ENCODE measurements at regions not wholly inside any gene's neighbourhood (a gene's known extent, or its start where the extent isn't known, plus 50 kb on each side); places are given as distances from the start of the nearest gene placed in this dataset.

DNA sequence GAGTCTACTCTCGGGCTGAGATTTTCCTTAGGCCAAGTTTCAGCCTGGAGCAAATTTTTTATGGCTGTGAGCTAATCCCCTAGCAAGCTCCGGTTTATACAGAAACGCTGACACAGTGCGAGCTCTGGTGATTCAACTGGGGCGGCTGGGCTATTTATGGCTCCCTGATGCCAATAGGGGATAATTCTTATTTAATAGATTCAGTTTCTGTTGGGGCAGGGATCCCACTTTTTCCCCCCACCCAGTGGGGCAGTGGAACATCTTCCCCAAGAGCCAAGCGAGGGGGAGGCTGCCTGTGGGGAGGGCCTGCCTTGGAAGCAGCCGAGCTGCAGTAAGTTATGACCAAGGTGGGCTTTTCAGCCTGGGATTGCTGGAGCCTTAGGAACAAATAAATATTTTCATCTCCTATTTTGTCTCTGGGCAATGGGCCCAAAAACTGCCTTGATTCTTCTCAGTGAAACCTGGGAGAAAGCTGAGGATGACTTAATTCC is 129.1 kb downstream of the MACROH2A1 start:
- Histone ChIP-seq H3K9me3 (ENCODE audit: control insufficient read depth, insufficient read depth, low read length) (no peaks in the 10 kb centered on the region), H3K4me3 (ENCODE audit: low read depth, low read length) (0 out of 2 replicates have a peak overlapping the region, but pooled peaks have one; percentile 2), H3K27ac (ENCODE audit: low read depth, low read length) (peak overlapping the region; percentile 96), H3K27me3 (ENCODE audit: control insufficient read depth, insufficient read depth, low read length) (no peaks in the 10 kb centered on the region)
- peak; percentile 69 for DNase-seq (ENCODE audit: low read depth, low spot score)
- POLR2A ChIA-PET = interaction anchor here (1.0 to 1.5 kb wide), 4 partner anchors 23 to 131 kb away, joined by 3 to 7 read pairs (median 5); no protein-coding TSS in a partner anchor
- CTCF ChIA-PET = interaction anchor here (0.9 to 1.0 kb wide), 2 partner anchors 40 to 365 kb away, joined by 3 to 4 read pairs; partner anchors contain the start of gene PCBD2
- TF ChIP-seq, protein P1, sequence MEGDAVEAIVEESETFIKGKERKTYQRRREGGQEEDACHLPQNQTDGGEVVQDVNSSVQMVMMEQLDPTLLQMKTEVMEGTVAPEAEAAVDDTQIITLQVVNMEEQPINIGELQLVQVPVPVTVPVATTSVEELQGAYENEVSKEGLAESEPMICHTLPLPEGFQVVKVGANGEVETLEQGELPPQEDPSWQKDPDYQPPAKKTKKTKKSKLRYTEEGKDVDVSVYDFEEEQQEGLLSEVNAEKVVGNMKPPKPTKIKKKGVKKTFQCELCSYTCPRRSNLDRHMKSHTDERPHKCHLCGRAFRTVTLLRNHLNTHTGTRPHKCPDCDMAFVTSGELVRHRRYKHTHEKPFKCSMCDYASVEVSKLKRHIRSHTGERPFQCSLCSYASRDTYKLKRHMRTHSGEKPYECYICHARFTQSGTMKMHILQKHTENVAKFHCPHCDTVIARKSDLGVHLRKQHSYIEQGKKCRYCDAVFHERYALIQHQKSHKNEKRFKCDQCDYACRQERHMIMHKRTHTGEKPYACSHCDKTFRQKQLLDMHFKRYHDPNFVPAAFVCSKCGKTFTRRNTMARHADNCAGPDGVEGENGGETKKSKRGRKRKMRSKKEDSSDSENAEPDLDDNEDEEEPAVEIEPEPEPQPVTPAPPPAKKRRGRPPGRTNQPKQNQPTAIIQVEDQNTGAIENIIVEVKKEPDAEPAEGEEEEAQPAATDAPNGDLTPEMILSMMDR (IDR thresholded peaks at IDR 0.05; ENCODE audit: low read depth, low read length) = no peak

DNA sequence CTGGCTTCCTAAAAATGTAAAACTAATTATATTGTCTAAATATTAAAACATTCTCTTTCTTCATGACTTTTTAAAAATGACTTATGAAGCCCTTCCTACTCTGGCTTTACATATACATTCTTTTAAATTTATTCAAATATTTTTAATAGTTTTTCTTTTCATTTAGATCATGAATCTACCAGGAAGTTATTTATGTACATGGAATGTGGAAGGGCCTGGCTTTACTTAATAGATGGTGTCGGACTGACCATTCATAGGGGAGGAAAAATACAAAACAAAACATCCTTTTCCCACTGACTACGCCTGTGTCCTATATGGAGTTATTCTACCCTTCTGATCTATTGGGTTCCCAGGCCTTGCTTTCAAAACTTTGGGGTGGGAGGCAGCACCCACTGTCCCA is 129.8 kb downstream of the MACROH2A1 start:
- ChIA-PET POLR2A (interaction anchor here (1.0 to 1.5 kb wide), 4 partner anchors 22 to 130 kb away, joined by 3 to 7 read pairs (median 5); no protein-coding TSS in a partner anchor), CTCF (interaction anchor here (0.9 kb wide), 1 partner anchor 364 kb away, joined by 3 read pairs; the partner anchor contains the start of gene PCBD2)
- no peak overlapping the region for H3K4me3 ChIP-seq (ENCODE audit: low read depth, low read length)
- TF ChIP-seq, protein P1 (IDR thresholded peaks at IDR 0.05; ENCODE audit: low read depth, low read length) = no peak
- peak overlapping the region; percentile 96 for H3K27ac ChIP-seq (ENCODE audit: low read depth, low read length)
- H3K27me3 ChIP-seq (ENCODE audit: control insufficient read depth, insufficient read depth, low read length) = no peaks in the 10 kb centered on the region
- H3K9me3 ChIP-seq (ENCODE audit: control insufficient read depth, insufficient read depth, low read length) = no peaks in the 10 kb centered on the region
- DNase-seq (ENCODE audit: low read depth, low spot score) = no peak

DNA sequence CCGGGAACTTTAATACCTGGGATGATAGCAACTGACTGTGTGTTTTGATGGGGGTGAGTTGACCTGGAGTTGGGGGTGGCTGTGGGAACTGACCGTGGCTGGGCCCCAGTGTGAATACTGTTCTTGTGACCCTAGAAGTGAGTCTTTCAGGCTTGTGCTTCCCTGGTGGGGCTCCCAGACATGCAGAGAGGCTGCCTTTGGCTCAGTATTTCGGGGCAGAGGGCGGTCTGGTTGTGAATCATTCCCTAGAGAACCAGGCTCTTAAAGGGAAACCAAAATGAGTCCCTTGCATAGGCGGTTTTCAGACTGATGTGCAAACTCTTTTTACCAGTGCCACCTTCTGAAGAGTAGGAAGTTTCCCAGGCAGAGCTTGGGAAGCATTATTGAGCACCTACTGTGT is 132.1 kb downstream of the MACROH2A1 start:
- Histone ChIP-seq H3K4me3 (ENCODE audit: low read depth, low read length) (no peak overlapping the region), H3K27ac (ENCODE audit: low read depth, low read length) (peak overlapping the region; percentile 47), H3K9me3 (ENCODE audit: control insufficient read depth, insufficient read depth, low read length) (no peaks in the 10 kb centered on the region), H3K27me3 (ENCODE audit: control insufficient read depth, insufficient read depth, low read length) (no peaks in the 10 kb centered on the region)
- no peak for DNase-seq (ENCODE audit: low read depth, low spot score)
- TF ChIP-seq, protein P1 (IDR thresholded peaks at IDR 0.05; ENCODE audit: low read depth, low read length) = no peak
- CTCF ChIA-PET = no interaction called here
- POLR2A ChIA-PET = no interaction called here

DNA sequence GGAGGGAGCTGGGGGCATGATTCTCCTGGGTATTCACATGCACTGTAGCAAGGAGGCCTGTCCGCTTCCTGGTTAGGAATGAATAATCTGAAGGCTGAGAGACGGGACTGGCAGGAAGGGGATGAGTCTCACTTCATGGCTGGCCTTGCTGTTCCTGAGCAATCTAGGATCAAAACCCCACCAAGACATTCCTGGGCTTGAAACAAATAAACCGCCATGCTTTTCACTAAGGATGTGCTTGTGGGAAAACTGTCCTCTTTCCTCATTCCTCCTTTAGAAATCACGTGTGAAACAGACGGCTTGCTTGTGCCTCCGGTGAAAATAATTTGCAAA is 132.8 kb downstream of the MACROH2A1 start:
- Histone ChIP-seq H3K27me3 (ENCODE audit: control insufficient read depth, insufficient read depth, low read length) (no peaks in the 10 kb centered on the region), H3K27ac (ENCODE audit: low read depth, low read length) (peak overlapping the region; percentile 67), H3K4me3 (ENCODE audit: low read depth, low read length) (no peak overlapping the region), H3K9me3 (ENCODE audit: control insufficient read depth, insufficient read depth, low read length) (no peaks in the 10 kb centered on the region)
- ChIA-PET POLR2A (interaction anchor here (1.3 to 3.2 kb wide), 4 partner anchors 20 to 127 kb away, joined by 3 to 55 read pairs (median 27); no protein-coding TSS in a partner anchor), CTCF (no interaction called here)
- no peak for DNase-seq (ENCODE audit: low read depth, low spot score)
- TF ChIP-seq, protein P1 (IDR thresholded peaks at IDR 0.05; ENCODE audit: low read depth, low read length) = no peak

DNA sequence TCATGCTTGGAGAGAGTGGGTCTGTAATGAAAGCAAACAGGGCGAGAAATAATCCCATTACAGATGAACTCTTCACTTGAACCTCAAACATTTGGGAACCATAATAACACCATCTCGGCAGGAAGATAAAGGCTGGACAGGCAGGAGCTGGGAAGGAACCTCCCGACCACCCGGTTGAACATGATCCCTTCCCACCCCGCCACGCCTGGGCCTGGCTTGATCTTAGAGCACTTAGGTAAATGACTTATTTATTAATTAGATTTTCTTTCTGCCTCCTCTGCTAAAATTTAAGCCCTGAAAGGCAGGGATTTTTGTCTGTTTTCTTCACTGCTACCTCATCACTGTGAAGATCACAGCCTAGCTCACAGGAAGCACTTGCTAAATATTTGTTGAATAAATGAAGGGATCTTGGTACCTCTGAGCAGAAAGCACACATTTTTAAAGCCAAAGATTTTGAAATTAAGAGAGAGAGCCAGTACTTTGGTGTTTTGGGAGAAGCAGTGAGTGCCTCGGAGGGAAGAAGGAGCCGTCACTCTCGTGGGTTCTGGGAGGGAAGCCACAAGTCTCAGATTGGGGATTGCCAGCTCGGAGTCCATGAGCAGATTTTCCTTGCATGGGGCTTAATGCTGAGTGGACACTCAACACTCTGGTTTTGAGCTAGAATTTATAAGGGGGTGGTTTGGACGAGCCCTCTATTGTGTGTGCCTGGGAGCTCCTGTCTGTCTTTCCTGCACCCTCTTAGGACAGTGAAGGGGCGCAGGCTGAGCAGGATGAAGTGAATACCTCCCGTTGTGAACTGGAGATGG is 133.3 kb downstream of the MACROH2A1 start:
- Histone ChIP-seq H3K9me3 (ENCODE audit: control insufficient read depth, insufficient read depth, low read length) (no peaks in the 10 kb centered on the region), H3K27ac (ENCODE audit: low read depth, low read length) (peak overlapping the region; percentile 67), H3K4me3 (ENCODE audit: low read depth, low read length) (no peak overlapping the region), H3K27me3 (ENCODE audit: control insufficient read depth, insufficient read depth, low read length) (no peaks in the 10 kb centered on the region)
- no peak for DNase-seq (ENCODE audit: low read depth, low spot score)
- POLR2A ChIA-PET = interaction anchor here (0.8 to 3.2 kb wide), 8 partner anchors 15 to 232 kb away, joined by 3 to 55 read pairs (median 10); no protein-coding TSS in a partner anchor
- CTCF ChIA-PET = interaction anchor here (0.6 to 1.7 kb wide), 7 partner anchors 18 to 234 kb away, joined by 3 to 8 read pairs (median 3); no protein-coding TSS in a partner anchor
- TF ChIP-seq, protein P1 (IDR thresholded peaks at IDR 0.05; ENCODE audit: low read depth, low read length) = no peak
